Breast epithelium (tissue), 3 donors: ENCODE measurements at regions not wholly inside any gene's neighbourhood (a gene's known extent, or its start where the extent isn't known, plus 50 kb on each side); places are given as distances from the start of the nearest gene placed in this dataset.

Source experiments
- POLR2A ChIP-seq: fragments of 450-650 bp; IDR thresholded peaks from one replicate; pipeline ENCODE4 v1.6.1; 2016; ENCODE audit warnings: antibody characterized with exemption, mild to moderate bottlenecking, moderate library complexity
- POLR2AphosphoS5 ChIP-seq, 3 donors: sonication (generic); formaldehyde crosslinking; IDR thresholded peaks; one replicate each; pipeline ENCODE4 v1.6.1; 2017; ENCODE audit warnings: antibody characterized with exemption in 3 of 3
- TF ChIP-seq, protein P1 (sequence below), 3 donors: fragments of 450-650 bp; IDR thresholded peaks; one replicate each; pipeline ENCODE4 v1.5.1; 2016 to 2017; ENCODE audit warnings: antibody characterized with exemption in 3 of 3, mild to moderate bottlenecking in 3 of 3, moderate library complexity in 3 of 3

DNA sequence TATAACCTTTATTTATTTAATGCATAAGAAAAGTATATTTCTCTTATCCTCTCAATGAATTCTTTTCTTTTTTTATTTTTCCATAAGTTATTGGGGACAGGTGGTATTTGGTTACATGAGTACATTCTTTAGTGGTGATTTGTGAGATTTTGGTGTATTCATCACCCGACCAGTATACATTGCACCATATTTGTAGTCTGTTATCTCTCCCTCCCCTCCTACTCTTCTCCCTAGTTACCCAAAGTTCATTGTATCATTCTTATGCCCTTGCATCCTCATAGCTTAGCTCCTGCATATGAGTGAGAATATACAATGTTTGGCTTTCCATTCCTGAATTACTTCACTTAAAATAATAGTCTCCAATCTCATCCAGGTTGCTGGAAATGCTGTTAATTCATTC lies 1900.0 kb upstream of the SEL1L start:
- TF ChIP-seq, protein P1, sequence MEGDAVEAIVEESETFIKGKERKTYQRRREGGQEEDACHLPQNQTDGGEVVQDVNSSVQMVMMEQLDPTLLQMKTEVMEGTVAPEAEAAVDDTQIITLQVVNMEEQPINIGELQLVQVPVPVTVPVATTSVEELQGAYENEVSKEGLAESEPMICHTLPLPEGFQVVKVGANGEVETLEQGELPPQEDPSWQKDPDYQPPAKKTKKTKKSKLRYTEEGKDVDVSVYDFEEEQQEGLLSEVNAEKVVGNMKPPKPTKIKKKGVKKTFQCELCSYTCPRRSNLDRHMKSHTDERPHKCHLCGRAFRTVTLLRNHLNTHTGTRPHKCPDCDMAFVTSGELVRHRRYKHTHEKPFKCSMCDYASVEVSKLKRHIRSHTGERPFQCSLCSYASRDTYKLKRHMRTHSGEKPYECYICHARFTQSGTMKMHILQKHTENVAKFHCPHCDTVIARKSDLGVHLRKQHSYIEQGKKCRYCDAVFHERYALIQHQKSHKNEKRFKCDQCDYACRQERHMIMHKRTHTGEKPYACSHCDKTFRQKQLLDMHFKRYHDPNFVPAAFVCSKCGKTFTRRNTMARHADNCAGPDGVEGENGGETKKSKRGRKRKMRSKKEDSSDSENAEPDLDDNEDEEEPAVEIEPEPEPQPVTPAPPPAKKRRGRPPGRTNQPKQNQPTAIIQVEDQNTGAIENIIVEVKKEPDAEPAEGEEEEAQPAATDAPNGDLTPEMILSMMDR (IDR thresholded peaks at IDR 0.05), result no peak
- TF ChIP-seq POLR2A, result no peak
- TF ChIP-seq POLR2AphosphoS5 (IDR thresholded peaks at IDR 0.05), result no peak
